ENCODE measurements at regions not wholly inside any gene's neighbourhood (a gene's known extent, or its start where the extent isn't known, plus 50 kb on each side); places are given as distances from the start of the nearest gene placed in this dataset.

DNA sequence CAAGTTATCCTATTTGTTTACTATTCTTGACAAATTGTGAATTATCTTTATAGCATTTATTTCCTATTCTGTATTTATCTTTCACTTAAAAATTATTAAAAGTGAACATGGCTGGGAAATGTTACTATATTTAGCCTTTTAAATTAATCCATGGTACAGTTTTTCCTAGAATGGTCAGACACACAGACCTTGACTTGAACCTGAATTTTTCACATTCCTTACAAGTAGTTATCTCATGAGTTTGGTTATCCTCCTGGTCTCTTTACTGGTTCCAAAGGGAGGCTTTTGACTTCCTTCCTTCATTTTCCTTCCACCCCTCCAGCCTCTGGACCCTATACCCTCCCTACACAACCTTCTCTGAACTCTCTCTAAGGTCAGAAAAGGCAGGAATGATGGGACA, 280.6 kb downstream of the SATB1 start:
- intact Hi-C loops (cut with micrococcal nuclease): no loop called here
- ChIA-PET POLR2A (no interaction called here), CTCF (no interaction called here)
- Mint-ChIP-seq H3K9me3 (no peaks in the 10 kb centered on the region), H3K36me3 (ENCODE audit: low read depth) (no peaks in the 10 kb centered on the region), H3K4me3 (no peak overlapping the region), H3K27ac (no peak overlapping the region), H3K27me3 (peaks cover 2% of the 10 kb centered on the region), H3K4me1 (no peaks in the 10 kb centered on the region)
- ATAC-seq (ENCODE audit: low read depth): no peak
- TF ChIP-seq, protein P1, sequence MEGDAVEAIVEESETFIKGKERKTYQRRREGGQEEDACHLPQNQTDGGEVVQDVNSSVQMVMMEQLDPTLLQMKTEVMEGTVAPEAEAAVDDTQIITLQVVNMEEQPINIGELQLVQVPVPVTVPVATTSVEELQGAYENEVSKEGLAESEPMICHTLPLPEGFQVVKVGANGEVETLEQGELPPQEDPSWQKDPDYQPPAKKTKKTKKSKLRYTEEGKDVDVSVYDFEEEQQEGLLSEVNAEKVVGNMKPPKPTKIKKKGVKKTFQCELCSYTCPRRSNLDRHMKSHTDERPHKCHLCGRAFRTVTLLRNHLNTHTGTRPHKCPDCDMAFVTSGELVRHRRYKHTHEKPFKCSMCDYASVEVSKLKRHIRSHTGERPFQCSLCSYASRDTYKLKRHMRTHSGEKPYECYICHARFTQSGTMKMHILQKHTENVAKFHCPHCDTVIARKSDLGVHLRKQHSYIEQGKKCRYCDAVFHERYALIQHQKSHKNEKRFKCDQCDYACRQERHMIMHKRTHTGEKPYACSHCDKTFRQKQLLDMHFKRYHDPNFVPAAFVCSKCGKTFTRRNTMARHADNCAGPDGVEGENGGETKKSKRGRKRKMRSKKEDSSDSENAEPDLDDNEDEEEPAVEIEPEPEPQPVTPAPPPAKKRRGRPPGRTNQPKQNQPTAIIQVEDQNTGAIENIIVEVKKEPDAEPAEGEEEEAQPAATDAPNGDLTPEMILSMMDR (IDR thresholded peaks at IDR 0.05): no peak
- no peak for DNase-seq

DNA sequence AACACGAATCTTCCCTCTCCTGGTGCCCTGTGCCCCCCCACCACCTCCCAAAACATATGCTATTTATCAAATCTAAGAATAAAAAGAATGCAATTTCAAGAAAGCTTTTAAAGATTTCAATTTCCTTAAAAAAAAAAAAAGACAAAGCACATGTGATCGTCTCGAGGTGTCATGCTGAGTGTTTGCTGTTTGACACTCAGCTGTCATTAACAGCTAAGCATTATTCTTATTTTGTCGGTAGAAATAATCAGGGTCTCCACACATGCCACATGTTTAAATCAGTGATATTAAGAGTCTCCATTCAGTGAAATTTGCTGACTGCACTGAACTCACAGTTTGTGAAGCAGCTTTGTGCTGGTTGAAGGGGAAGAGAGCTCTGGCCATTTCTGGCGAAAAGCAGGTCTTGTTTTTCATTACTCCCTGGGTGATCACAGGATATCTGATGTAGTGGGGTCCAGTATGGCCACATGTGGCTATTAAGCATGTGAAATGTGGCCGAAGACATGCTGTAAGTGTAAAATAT, 281.8 kb downstream of the SATB1 start:
- Mint-ChIP-seq H3K4me3 (no peak overlapping the region), H3K27me3 (no peaks in the 10 kb centered on the region), H3K9me3 (no peaks in the 10 kb centered on the region), H3K27ac (no peak overlapping the region), H3K4me1 (no peaks in the 10 kb centered on the region), H3K36me3 (ENCODE audit: low read depth) (no peaks in the 10 kb centered on the region)
- no peak for DNase-seq
- ATAC-seq (ENCODE audit: low read depth): no peak
- POLR2A ChIA-PET: no interaction called here
- TF ChIP-seq, protein P1 (IDR thresholded peaks at IDR 0.05): no peak
- CTCF ChIA-PET: no interaction called here
- intact Hi-C loops (cut with micrococcal nuclease): no loop called here

DNA sequence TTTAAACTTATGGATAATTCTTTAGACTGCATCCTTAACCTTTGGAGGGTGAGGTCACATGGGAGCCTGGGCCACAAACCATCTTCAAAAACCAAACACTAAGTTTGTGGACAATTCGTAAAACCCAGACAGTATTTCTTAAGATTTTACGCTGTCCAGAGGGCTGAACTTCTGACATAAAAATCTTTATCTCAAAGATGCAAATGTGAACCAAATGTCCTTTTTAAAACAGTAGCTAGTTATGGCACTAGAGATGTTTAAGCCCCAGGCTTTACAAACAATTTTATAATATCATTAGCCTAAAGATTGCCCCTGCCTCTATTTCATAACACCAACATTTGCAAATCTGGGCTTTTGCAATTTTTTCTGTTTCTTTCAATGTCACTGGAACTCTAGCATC, 287.2 kb downstream of the SATB1 start:
- DNase-seq (no peak), ATAC-seq (ENCODE audit: low read depth) (no peak)
- Mint-ChIP-seq H3K27ac (no peak overlapping the region), H3K36me3 (ENCODE audit: low read depth) (no peaks in the 10 kb centered on the region), H3K4me3 (no peak overlapping the region), H3K27me3 (no peaks in the 10 kb centered on the region), H3K4me1 (no peaks in the 10 kb centered on the region), H3K9me3 (no peaks in the 10 kb centered on the region)
- CTCF ChIA-PET: no interaction called here
- intact Hi-C loops (cut with micrococcal nuclease): no loop called here
- POLR2A ChIA-PET: no interaction called here
- TF ChIP-seq, protein P1 (IDR thresholded peaks at IDR 0.05): no peak

DNA sequence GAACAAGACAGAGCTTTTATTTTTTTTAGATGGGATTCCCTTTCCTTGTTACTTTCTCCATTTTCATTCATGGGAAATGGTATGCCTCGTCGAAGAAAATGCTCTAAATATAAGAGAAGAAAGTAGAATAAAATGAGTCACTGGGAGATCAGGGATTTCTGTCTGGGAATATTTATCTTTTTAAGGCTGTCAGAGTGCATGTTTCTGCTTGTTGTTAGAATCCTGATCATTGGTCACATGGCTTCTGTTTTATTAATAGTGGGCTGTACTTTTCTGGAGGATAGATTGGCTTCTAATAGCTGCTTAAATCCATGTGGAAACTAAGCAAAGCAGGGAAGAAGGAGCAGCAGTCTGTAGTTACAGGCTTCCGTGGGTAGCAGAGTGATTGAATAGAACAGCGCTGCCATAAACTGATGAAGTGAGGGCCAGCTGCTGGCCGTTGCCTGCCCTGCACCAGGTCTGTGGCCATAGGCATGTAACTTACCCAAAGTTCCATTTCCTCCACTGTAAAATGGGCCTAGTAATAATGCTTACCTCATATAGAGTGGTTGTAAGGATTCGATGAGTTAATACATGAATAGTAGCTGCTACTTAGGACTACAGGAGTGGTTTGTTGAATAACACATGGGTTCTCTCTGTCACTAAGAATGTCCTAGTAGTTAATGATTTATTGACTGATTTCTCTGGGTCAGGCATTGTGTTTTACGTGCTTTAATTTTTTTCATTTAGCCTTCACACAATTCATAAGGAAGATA, 289.9 kb downstream of the SATB1 start:
- intact Hi-C loops (cut with micrococcal nuclease): no loop called here
- ChIA-PET POLR2A (no interaction called here), CTCF (no interaction called here)
- Mint-ChIP-seq H3K4me3 (no peak overlapping the region), H3K27ac (no peak overlapping the region), H3K9me3 (no peaks in the 10 kb centered on the region), H3K36me3 (ENCODE audit: low read depth) (no peaks in the 10 kb centered on the region), H3K27me3 (no peaks in the 10 kb centered on the region), H3K4me1 (no peaks in the 10 kb centered on the region)
- TF ChIP-seq, protein P1 (IDR thresholded peaks at IDR 0.05): no peak
- DNase-seq (no peak), ATAC-seq (ENCODE audit: low read depth) (no peak)

DNA sequence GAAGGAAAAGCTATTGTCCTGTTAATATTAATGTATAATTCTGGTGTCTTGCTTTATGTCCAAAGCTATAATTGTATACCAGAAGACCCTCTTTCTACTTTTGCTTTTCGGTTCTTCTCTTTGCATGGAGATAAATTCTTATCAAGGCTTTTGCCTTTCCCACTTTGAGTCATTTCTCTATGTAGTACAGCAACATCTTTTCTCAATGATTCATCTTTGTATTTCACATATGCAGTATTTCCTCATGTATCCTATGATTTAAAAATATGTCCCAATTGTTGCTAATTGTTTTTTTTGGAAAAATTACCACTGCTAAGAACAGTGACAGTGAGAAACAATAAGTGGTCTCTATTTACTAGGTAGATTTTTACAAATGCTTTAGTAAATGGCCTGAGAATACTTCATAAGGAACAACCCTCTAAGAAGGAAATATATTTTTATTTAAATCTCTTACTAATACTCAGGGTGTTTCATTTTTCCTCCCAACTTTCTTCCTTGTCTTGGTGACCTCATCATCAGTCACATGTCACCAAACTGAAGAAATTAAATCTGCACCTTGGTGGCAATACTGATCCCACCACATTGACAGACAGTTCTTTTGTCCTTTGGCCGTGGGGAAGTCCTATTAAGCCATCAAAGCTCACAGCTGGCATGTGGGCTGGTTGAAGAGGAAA, 290.6 kb downstream of the SATB1 start:
- H3K36me3 Mint-ChIP-seq (ENCODE audit: low read depth): no peaks in the 10 kb centered on the region
- POLR2A ChIA-PET: no interaction called here
- no peaks in the 10 kb centered on the region for H3K9me3 Mint-ChIP-seq
- intact Hi-C loops (cut with micrococcal nuclease): no loop called here
- H3K4me3 Mint-ChIP-seq: no peak overlapping the region
- no peaks in the 10 kb centered on the region for H3K27me3 Mint-ChIP-seq
- CTCF ChIA-PET: no interaction called here
- ATAC-seq (ENCODE audit: low read depth) (no peak), DNase-seq (no peak)
- TF ChIP-seq, protein P1 (IDR thresholded peaks at IDR 0.05): no peak
- H3K4me1 Mint-ChIP-seq: no peaks in the 10 kb centered on the region
- no peak overlapping the region for H3K27ac Mint-ChIP-seq
